ENCODE measurements at regions not wholly inside any gene's neighbourhood (a gene's known extent, or its start where the extent isn't known, plus 50 kb on each side); places are given as distances from the start of the nearest gene placed in this dataset.

DNA sequence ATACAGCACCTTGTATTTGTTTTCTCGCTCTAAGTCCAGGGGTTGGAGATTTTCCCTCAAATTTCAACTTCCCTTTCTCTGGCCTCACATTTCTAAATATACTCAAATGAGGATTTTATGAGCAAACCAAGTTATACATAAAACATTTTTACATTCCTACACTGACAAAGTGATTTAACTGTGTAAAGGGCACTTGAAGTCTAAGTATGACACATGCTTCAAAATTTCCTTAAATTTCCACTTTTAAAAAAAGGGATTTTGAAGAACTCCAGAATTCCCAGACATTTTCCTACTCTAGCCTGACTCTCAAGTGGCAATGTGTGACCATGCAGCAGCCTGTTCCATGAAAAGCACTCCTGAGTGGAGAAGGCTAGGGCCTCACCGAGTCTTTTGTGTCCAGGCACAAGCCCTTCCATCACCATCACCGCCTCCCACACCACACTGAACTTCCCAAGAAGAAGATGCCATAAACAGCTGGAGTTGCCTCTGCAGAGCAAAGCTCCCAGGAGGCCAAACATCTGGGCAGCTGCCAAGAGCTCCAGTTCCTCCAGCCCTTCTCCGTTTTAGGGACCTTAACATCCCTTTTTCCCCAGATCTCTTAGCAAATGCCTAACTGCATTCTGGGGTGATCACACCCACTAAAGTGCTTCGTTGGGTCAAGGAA lies 68.9 kb downstream of the NCR2 start:
- H3K79me2 ChIP-seq (ENCODE audit: insufficient read depth, low read length): no peaks in the 10 kb centered on the region
- no peaks in the 10 kb centered on the region for H4K20me1 ChIP-seq (ENCODE audit: low read depth, low read length)
- H3K9me3 ChIP-seq (ENCODE audit: insufficient read depth, low read length): no peaks in the 10 kb centered on the region
- no peaks in the 10 kb centered on the region for H3K36me3 ChIP-seq (ENCODE audit: low read length)
- H3K4me3 ChIP-seq (ENCODE audit: insufficient read depth, low read length, poor library complexity, severe bottlenecking): no peak overlapping the region
- H3K9me2 ChIP-seq (replicated peaks; ENCODE audit: insufficient read depth, low read length): no peaks in the 10 kb centered on the region
- no peak overlapping the region for H2AFZ ChIP-seq (ENCODE audit: low read depth, low read length, severe bottlenecking)
- TF ChIP-seq, protein P1, sequence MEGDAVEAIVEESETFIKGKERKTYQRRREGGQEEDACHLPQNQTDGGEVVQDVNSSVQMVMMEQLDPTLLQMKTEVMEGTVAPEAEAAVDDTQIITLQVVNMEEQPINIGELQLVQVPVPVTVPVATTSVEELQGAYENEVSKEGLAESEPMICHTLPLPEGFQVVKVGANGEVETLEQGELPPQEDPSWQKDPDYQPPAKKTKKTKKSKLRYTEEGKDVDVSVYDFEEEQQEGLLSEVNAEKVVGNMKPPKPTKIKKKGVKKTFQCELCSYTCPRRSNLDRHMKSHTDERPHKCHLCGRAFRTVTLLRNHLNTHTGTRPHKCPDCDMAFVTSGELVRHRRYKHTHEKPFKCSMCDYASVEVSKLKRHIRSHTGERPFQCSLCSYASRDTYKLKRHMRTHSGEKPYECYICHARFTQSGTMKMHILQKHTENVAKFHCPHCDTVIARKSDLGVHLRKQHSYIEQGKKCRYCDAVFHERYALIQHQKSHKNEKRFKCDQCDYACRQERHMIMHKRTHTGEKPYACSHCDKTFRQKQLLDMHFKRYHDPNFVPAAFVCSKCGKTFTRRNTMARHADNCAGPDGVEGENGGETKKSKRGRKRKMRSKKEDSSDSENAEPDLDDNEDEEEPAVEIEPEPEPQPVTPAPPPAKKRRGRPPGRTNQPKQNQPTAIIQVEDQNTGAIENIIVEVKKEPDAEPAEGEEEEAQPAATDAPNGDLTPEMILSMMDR (IDR thresholded peaks at IDR 0.05; ENCODE audit: insufficient read depth, low read length, poor library complexity, severe bottlenecking): no peak
- no peak for TF ChIP-seq EZH2phosphoT487 (conservative IDR thresholded peaks at IDR 0.05; ENCODE audit: low read length)
- H3K9ac ChIP-seq (ENCODE audit: low read length): no peak overlapping the region
- no peak overlapping the region for H3K4me2 ChIP-seq (ENCODE audit: low read depth, low read length, poor library complexity, severe bottlenecking)
- no peak overlapping the region for H3K27ac ChIP-seq (ENCODE audit: low read depth, low read length)
- H3K27me3 ChIP-seq (ENCODE audit: low read length): 0 out of 2 replicates have a peak, but pooled peaks cover 4% of the 10 kb centered on the region
- H3F3A ChIP-seq (ENCODE audit: insufficient read depth): no peaks in the 10 kb centered on the region

DNA sequence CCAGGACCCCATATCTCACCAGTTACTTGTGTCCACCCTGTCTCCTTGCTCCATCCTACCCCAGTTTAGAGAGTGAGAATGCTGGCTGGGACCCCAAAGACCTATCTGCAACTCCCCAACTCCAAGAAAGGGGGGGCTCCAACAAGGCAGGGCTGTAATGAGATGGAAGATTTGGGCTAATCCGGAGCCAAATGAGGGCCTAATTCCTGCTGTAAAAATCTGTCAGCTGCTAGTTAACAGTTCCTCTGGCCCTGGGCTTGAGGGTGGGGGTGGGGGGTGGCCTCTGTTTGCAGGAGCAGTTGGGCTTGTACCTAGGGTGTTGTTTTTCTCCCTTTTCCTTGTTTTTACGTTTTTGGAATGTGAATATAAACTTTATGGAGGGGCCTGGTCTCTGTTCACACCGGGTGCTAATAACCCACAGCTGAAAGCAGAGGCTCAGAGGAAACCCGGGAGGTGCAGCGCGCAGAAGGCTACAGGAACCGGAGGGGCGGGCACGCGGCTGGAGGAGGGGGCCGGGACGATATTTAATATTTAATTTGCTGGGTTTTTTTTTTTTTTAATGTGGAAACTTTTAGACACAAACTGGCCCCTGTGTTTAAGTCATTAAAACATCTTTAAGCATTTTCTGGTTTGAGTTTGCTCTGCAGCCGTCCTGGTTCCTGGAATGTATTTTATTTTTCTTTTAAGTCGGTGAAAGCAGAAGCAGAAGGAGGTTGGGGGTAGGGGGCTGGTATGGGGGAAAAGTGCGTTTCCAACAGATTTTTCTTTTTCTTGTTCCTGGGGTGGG lies 70.7 kb downstream of the NCR2 start:
- Histone ChIP-seq H3K27me3 (ENCODE audit: low read length) (0 out of 2 replicates have a peak, but pooled peaks cover 4% of the 10 kb centered on the region), H3K9me3 (ENCODE audit: insufficient read depth, low read length) (no peaks in the 10 kb centered on the region), H3K9me2 (replicated peaks; ENCODE audit: insufficient read depth, low read length) (no peaks in the 10 kb centered on the region)

DNA sequence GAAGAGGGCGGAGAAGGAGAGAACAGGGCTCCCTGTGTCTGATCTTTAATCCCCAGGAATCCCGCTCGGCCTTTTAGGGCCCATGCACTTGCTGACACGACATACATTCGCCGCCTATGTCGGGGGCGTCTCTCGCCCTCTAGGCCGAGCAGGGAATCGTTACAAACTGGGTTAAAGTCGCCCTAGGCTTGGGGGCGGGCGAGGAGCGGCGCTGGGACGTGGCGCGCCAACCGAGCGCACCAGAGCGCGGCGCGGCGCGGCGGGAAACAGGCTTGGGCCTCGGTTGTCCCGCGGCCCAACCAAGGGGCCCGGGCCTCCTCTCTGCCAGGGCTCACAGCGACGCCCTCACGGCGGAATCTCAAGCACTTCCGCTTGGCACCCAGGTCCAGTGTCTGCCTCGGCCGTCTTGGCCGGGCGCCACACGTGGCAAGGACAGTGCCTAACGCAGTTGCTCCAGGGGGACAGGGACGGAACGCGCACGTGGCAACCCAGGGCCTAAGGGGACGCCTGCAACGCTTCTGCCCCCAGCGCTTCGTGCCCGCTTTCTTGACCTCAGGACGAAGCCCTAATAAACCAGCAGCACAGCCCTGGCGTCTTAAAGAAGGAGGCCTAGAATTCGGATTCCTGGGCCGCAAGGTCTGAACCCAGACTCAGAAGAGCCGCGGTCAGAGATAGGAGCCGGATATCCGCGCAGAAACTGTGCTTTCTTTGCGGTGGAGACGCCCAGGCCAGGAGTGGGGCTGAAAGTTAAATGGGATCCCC lies 71.5 kb downstream of the NCR2 start:
- no peak for TF ChIP-seq EZH2phosphoT487 (conservative IDR thresholded peaks at IDR 0.05; ENCODE audit: low read length)
- TF ChIP-seq, protein P1 (IDR thresholded peaks at IDR 0.05; ENCODE audit: insufficient read depth, low read length, poor library complexity, severe bottlenecking): no peak
- Histone ChIP-seq H3K36me3 (ENCODE audit: low read length) (no peaks in the 10 kb centered on the region), H3K9me3 (ENCODE audit: insufficient read depth, low read length) (no peaks in the 10 kb centered on the region), H3F3A (ENCODE audit: insufficient read depth) (no peaks in the 10 kb centered on the region), H3K79me2 (ENCODE audit: insufficient read depth, low read length) (no peaks in the 10 kb centered on the region), H3K9me2 (replicated peaks; ENCODE audit: insufficient read depth, low read length) (no peaks in the 10 kb centered on the region), H3K9ac (ENCODE audit: low read length) (no peak overlapping the region), H3K4me2 (ENCODE audit: low read depth, low read length, poor library complexity, severe bottlenecking) (no peak overlapping the region), H3K4me3 (ENCODE audit: insufficient read depth, low read length, poor library complexity, severe bottlenecking) (no peak overlapping the region), H3K27me3 (ENCODE audit: low read length) (0 out of 2 replicates have a peak, but pooled peaks cover 4% of the 10 kb centered on the region), H2AFZ (ENCODE audit: low read depth, low read length, severe bottlenecking) (no peak overlapping the region), H4K20me1 (ENCODE audit: low read depth, low read length) (no peaks in the 10 kb centered on the region), H3K27ac (ENCODE audit: low read depth, low read length) (no peak overlapping the region)

More for the DNA sequence above, 70.7 kb downstream of the NCR2 start:
- Histone ChIP-seq H3K27ac (ENCODE audit: low read depth, low read length) (no peak overlapping the region), H3K4me2 (ENCODE audit: low read depth, low read length, poor library complexity, severe bottlenecking) (no peak overlapping the region), H2AFZ (ENCODE audit: low read depth, low read length, severe bottlenecking) (no peak overlapping the region), H3K4me3 (ENCODE audit: insufficient read depth, low read length, poor library complexity, severe bottlenecking) (no peak overlapping the region), H3K79me2 (ENCODE audit: insufficient read depth, low read length) (no peaks in the 10 kb centered on the region), H3K9ac (ENCODE audit: low read length) (no peak overlapping the region), H4K20me1 (ENCODE audit: low read depth, low read length) (no peaks in the 10 kb centered on the region), H3F3A (ENCODE audit: insufficient read depth) (no peaks in the 10 kb centered on the region), H3K36me3 (ENCODE audit: low read length) (no peaks in the 10 kb centered on the region)
- TF ChIP-seq, protein P1 (IDR thresholded peaks at IDR 0.05; ENCODE audit: insufficient read depth, low read length, poor library complexity, severe bottlenecking): no peak
- no peak for TF ChIP-seq EZH2phosphoT487 (conservative IDR thresholded peaks at IDR 0.05; ENCODE audit: low read length)
